ENCODE measurements at regions not wholly inside any gene's neighbourhood (a gene's known extent, or its start where the extent isn't known, plus 50 kb on each side); places are given as distances from the start of the nearest gene placed in this dataset.

DNA sequence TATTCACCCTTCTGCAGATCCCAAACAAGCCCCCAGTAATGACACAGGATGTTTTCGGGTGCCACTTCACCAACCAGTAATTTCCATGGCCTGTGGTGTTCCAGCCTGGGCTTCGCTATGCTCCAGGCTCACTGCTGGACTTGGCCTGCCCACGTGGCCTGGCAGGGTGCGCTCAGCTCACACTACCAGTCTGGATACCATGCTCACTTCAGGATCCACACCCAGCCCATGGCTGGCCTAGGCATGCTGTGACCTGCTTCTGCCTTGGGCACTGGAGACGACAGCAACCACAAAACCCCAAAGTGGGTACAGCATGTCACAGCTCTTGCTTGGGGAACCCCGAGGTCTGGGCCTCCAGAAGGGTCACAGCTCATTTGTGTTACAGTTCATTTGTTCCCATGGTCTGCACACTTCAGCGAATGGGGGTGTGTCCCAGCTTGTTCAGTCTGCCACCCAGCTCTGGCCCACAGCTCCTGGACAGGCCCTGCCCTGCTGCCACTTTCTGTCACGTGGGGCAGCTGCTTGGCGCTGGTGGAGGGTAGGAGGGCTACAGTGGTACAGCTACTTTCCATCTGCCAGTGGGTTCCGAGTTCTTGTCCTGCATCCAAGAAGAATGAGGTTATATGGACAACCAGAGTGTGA, 650.8 kb downstream of the MCTP2 start:
- in situ Hi-C loops (cut with HindIII; ENCODE audit: low sequenced_read_pairs) = no loop called here

DNA sequence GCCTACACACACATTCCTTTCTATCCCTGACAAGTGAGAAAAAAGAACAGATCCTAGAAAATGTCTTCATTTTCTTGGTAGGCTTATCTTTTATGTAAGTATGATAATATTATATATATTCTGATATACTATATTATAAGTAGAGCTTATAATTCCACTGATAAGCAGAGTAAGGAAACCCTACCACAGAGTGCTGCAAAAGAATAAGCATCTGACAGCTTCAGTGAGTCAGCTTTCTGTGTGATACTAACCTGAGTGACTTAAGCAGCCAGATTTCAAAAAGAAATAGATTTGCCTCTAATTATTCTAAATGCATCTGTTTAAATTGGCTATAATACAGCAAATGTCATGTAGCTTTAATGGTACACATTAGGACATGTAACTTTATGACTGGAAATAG, 656.0 kb downstream of the MCTP2 start:
- in situ Hi-C loops (cut with HindIII; ENCODE audit: low sequenced_read_pairs) = no loop called here

DNA sequence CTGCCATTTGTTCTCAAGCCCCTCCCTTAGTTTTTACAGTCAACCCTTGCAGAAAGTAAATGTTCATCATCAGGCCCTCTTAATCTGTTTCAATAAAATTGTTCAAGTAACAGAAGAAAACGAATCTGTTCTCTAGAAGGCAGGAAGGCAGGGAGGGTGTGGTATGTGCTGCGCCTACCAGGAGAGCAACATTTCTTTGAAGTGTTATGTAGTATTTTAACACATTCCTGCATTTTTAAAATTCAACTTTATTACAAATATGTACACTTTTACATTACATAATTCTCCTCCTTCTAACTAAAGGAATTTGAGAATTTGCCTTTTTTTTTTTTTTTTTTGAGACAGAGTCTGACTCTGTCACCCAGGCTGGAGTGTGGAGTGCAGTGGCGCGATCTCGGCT, 657.8 kb downstream of the MCTP2 start:
- in situ Hi-C loops (cut with HindIII; ENCODE audit: low sequenced_read_pairs) = no loop called here

DNA sequence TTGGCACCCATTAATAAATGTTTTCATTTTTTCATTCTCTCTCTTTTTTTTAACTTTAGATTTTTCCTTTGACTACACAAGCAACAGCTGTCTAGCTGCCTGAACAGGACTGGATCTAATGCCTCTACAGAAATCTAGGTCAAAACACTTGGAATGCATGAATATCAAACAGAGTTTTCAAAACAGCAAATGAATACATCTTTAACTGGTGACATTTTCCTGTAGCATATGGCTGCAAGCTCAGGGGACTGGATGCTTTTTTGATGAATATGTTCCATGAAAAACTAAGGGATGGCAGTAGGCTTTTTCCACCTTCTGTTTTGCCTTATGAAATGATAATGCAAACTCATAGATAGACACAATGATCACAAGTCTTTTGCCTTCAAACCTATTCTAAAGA, 661.7 kb downstream of the MCTP2 start:
- in situ Hi-C loops (cut with HindIII; ENCODE audit: low sequenced_read_pairs) = no loop called here

GRCh38 chr15:94894056-94894455, 662.7 kb downstream of the MCTP2 start:
- in situ Hi-C loops (cut with HindIII; ENCODE audit: low sequenced_read_pairs) = no loop called here

DNA sequence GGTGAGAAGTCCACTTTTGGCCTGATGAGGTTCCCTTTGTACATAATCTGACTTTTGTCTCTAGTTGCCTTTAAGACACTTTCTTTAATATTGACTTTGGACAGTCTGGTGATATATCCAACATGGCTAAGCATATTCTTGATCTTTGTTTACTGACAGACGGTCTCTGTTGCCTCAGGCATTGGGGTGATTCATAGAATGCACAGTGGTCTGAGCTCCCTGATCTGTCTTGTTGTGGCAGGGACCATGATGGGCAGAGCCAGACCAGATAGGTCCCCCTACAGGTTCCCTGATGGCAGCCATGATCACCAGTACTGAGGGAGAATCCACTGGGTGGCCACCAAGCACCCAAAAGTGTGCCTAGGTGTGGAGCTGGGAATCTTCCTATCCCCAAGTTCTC, 678.1 kb downstream of the MCTP2 start:
- in situ Hi-C loops (cut with HindIII; ENCODE audit: low sequenced_read_pairs) = no loop called here

GRCh38 chr15:94910166-94910565, 678.8 kb downstream of the MCTP2 start:
- in situ Hi-C loops (cut with HindIII; ENCODE audit: low sequenced_read_pairs) = no loop called here

GRCh38 chr15:94912760-94913159, 681.4 kb downstream of the MCTP2 start:
- in situ Hi-C loops (cut with HindIII; ENCODE audit: low sequenced_read_pairs) = no loop called here

GRCh38 chr15:94917068-94917467, 685.7 kb downstream of the MCTP2 start:
- in situ Hi-C loops (cut with HindIII; ENCODE audit: low sequenced_read_pairs) = no loop called here

GRCh38 chr15:94921936-94922335, 690.6 kb downstream of the MCTP2 start:
- in situ Hi-C loops (cut with HindIII; ENCODE audit: low sequenced_read_pairs) = no loop called here

- in situ Hi-C loops (cut with HindIII; ENCODE audit: low sequenced_read_pairs) = no loop called here
Measured at GRCh38 chr15:94924057-94924456, 692.7 kb downstream of the MCTP2 start.

DNA sequence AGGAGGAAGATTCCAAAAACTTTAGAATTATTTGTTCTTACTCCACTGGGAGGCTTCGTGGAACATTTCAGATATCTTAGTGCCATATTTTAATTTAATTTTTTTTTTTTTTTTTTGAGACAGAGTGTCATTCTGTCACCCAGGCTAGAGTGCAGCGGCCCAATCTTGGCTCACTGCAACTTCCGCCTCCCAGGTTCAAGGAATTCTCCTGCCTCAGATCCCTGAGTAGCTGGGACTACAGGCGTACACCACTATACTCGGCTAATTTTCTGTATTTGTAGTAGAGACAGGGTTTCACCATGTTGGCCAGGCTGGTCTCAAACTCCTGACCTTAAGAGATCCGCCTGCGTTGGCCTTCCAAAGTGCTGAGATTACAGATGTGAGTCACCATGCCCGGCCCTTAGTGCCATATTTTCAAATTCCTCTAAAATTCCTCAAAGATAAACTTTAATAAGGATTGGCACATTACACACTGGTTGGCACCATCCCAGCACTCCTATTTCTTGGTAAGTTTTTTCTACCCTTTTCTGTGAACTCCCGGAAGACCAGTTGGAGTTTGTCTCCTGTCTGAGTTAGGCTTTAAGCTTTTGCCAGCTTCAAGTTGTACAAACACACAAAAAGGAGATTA, 693.7 kb downstream of the MCTP2 start:
- in situ Hi-C loops (cut with HindIII; ENCODE audit: low sequenced_read_pairs) = no loop called here

DNA sequence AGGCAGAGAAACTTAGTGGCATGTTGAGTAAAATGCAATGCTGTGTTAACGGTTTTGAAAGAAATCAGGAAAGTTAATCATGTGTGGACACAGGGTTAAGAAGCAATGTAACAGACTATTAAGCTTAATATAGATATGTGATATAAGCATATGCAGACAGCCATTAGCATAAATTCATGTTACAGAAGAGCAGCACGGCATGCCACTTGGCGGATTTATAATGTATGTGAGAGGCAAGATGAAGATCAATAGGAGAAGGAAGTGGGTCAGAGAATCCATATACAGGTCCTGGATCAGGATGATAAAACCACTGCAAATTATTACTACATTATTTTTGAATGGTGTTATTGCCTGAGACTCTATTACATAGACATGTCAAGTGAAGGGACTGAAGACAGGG, 694.3 kb downstream of the MCTP2 start:
- in situ Hi-C loops (cut with HindIII; ENCODE audit: low sequenced_read_pairs) = no loop called here

DNA sequence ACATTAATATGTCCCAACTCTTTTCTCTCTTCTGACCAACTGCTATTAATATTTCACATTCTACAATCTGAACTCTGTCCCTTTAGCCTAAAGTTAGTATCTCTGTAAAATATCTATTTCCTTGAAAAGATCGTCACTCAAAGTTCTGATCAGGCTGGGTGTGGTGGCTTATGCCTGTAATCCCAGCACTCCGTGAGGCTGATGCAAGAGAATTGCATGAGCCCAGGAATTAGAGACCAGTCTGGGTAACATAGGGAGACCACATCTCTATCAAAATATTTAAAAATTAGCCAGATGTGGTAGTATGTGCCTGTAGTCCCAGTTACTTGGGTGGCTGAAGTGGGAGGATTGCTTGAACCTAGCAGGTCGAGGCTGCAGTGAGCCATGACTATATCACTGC, 695.6 kb downstream of the MCTP2 start:
- in situ Hi-C loops (cut with HindIII; ENCODE audit: low sequenced_read_pairs) = no loop called here

DNA sequence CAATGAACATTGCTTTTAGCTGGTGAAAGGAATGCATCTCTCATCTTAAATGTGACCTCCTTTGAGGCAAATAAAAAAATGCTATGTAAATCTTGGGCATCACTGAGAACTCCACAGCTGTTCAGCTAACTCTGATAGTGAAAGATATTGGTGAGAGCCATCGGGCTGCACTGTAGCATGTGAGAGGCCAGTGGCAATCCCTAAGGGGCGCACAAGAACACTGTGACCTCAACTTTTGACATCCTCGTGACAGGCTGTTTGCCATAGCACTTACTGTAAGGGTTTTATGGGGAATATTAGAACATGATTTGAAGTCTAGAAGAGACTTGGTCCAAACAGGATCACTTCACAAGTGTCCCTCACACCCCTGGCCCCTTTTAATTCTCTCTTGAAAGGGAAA, 697.9 kb downstream of the MCTP2 start:
- in situ Hi-C loops (cut with HindIII; ENCODE audit: low sequenced_read_pairs) = no loop called here

DNA sequence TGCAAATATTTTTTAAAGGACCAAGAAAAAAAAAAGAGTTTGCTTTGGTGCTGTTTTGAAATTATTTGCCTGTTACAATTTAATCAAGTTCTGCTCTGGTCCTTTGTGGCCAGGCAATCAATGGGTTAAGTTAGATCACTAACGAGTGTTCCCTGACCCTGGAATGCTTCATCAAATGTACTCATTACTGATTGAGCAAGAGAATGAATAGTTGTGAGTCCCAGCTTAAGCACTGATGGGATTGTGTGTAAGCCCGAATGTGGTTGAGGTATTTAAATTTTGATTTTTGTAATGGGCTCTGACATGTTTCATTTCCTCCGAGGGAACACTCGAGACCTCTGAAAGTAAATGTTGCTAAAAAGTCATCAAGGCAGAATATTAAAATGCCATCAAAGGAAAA, 699.1 kb downstream of the MCTP2 start:
- in situ Hi-C loops (cut with HindIII; ENCODE audit: low sequenced_read_pairs) = no loop called here

GRCh38 chr15:94930960-94931359, 699.6 kb downstream of the MCTP2 start:
- in situ Hi-C loops (cut with HindIII; ENCODE audit: low sequenced_read_pairs) = no loop called here

DNA sequence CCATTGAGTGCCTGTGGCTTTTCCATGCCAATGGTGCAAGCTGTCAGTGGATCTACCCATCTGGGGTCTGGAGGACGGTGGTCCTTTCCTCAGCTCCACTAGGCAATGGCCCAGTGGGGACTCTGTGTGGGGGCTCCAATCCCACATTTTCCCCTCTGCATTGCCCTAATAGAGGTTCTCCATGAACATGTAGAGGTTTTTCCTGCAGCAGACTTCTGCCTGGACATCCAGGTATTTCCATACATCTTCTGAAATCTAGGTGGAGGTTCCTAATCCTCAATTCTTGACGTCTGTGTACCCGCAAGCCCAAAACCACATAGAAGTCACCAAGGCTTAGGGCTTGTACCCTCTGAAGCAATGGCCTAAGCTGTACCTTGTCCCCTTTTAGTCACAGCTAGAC, 703.1 kb downstream of the MCTP2 start:
- in situ Hi-C loops (cut with HindIII; ENCODE audit: low sequenced_read_pairs) = no loop called here

GRCh38 chr15:94937242-94937641, 705.9 kb downstream of the MCTP2 start:
- in situ Hi-C loops (cut with HindIII; ENCODE audit: low sequenced_read_pairs) = no loop called here

GRCh38 chr15:94943888-94944287, 712.5 kb downstream of the MCTP2 start:
- in situ Hi-C loops (cut with HindIII; ENCODE audit: low sequenced_read_pairs) = no loop called here

DNA sequence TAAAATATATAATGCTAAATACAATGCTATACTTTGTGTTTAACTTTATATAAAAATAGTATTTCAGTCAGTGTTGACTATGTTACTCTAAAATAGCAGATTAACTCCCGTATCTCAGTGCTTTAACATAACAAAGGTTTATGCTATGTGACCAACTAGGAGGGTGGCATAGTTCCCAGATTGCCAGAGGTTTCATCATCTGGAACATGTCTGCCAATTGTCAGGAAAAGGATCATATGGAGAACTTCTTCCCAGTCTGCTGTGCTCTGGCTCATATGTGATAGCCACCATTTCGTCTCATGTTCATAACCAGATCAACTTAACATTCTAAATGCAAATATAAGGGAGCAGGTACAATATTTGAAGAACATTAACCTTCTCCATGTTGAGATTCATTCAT, 720.2 kb downstream of the MCTP2 start:
- in situ Hi-C loops (cut with HindIII; ENCODE audit: low sequenced_read_pairs) = no loop called here

DNA sequence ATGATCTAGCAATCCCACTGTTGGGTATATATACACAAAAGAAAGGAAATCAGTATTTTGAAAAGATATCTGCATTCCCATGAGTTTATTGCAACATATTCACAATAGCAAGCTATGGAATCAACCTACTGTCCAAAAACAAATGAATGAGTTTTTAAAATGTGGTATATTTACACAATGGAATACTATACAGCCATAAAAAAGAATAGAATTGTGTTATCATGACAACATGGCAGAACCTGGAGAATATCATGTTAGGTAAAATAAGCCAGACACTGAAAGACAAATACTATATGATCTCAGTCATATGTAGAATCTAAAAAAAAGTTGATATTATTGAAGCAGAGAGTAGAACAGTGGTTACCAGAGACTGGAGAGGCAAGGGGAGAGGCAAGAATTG, 732.6 kb downstream of the MCTP2 start:
- in situ Hi-C loops (cut with HindIII; ENCODE audit: low sequenced_read_pairs) = no loop called here

- in situ Hi-C loops (cut with HindIII; ENCODE audit: low sequenced_read_pairs) = no loop called here
Measured at GRCh38 chr15:94965593-94965992, 734.2 kb downstream of the MCTP2 start.
